GM12873 (cell line): ENCODE measurements at regions not wholly inside any gene's neighbourhood (a gene's known extent, or its start where the extent isn't known, plus 50 kb on each side); places are given as distances from the start of the nearest gene placed in this dataset.

Source experiments
- CTCF ChIP-seq: IDR thresholded peaks from 2 replicates; pipeline ENCODE4 v1.5.1; 2012; ENCODE audit warnings: low read depth, mild to moderate bottlenecking, moderate library complexity, low read length, control low read depth; ENCODE audit not compliant: insufficient read depth; ENCODE audit errors: missing control alignments

GRCh38 chr6:11362564-11362963 is 130.1 kb upstream of the NEDD9 start:
- TF ChIP-seq CTCF = no peak

GRCh38 chr6:11358904-11359830 is 126.7 kb upstream of the NEDD9 start:
- TF ChIP-seq CTCF = no peak

DNA sequence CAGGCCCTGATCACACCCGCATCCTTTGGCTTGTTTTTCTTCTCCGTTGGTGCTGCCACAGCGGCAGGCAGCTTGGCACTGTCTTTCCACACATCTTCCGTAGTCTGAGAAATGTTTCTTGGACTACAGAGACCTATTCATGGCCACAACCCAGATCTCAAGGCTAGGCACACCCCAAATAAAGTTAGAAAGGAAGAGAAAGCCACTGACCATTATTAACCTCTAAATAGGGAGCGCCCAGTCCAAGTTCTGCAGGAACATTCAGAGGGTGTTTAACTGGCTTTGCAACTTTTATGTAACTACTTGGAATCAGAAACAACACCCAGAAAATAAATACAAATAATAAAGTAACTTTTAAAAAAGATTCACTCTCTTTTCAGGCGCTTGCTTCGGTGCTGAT is 124.8 kb upstream of the NEDD9 start:
- no peak for TF ChIP-seq CTCF

- no peak for TF ChIP-seq CTCF
Measured at GRCh38 chr6:11356404-11357155, 124.1 kb upstream of the NEDD9 start.

DNA sequence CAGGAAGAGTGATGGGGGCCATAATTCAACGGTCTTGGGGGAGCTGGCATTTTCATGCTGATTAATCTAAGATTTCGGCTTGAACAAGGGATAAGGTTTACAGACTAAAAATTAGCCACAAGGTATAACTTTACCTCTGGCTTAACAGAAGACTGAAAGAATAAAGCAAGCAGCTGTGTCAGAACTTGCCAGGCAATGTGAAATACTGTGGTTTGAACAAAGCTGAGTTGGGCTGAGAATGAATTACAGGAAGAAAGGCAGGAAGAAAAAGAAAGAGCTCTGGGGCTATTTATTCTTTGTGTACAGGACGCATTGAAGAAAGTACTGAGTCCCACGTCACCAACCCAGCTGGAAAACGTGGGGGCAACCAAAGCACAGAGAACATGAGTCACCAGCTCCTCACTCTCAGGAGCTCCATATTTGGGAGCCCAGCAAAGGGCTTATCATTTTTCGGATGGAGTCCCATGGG is 121.5 kb upstream of the NEDD9 start:
- no peak for TF ChIP-seq CTCF

DNA sequence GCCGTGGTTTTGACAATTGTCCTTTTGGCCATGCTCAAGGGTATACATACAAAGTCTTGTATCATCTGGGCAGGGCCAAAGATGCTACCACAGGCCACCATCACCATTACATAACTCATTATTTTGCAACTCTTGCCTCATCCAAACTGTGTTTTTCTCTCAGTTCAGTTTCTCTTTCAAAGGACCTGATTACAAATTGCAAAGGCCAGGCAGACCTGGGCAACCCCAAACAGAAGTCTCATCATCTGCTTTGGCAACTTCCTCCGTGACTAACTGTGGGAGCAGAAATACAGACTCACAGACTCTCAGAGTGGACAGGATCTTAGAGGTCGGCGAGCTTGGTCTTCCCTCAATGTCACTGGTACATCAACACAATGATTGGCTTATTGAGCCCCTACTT is 117.8 kb upstream of the NEDD9 start:
- TF ChIP-seq CTCF = no peak

DNA sequence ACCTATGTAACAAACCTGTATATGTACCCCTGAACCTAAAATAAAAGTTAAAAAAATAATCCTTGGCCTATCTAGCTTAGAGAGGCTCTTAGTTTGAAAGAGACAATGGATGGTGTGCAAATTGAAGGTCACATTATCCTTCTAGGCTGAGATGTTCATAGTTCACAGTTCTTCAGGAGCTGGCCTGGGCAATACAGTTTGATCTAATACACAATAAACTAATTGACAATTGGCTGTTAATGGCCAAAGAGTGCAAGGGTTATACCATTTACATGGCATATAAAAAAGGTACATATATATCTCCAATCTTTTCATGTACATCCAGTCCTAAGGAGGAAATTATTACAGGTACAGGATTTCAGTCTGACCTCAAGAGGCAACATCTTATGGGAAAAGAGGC is 117.4 kb upstream of the NEDD9 start:
- no peak for TF ChIP-seq CTCF
